ENCODE measurements at regions not wholly inside any gene's neighbourhood (a gene's known extent, or its start where the extent isn't known, plus 50 kb on each side); places are given as distances from the start of the nearest gene placed in this dataset.

- BruUV-seq (replicated peaks): no TSS peak
- CTCF ChIA-PET: no interaction called here
- Histone ChIP-seq H3K27ac (ENCODE audit: low read length) (no peak overlapping the region), H3K9me3 (ENCODE audit: control insufficient read depth, insufficient read depth, low read depth, low read length) (no peaks in the 10 kb centered on the region), H3K4me3 (ENCODE audit: low read depth in 2 of 2, low read length in 2 of 2) (no peak overlapping the region), H3K27me3 (ENCODE audit: control insufficient read depth, insufficient read depth, low read length) (no peaks in the 10 kb centered on the region), H3K4me1 (ENCODE audit: control insufficient read depth, insufficient read depth, low read length) (no peaks in the 10 kb centered on the region), H3K36me3 (ENCODE audit: control insufficient read depth, insufficient read depth, low read length) (no peaks in the 10 kb centered on the region)
- POLR2A ChIA-PET: no interaction called here
- in situ Hi-C loops (cut with HindIII; ENCODE audit: low pct_unique_long_range_greater_than_20kb, low sequenced_read_pairs): no loop called here
- no peak for TF ChIP-seq REST (IDR thresholded peaks at IDR 0.05; ENCODE audit: insufficient read depth in 1 of 2, low read depth in 2 of 2, low read length in 1 of 2)
- no peak for TF ChIP-seq TCF7L2 (IDR thresholded peaks at IDR 0.05; ENCODE audit: low read depth, low read length)
- no peak for TF ChIP-seq POLR2AphosphoS5 (IDR thresholded peaks at IDR 0.05; ENCODE audit: low read depth, low read length)
- TF ChIP-seq CTCF (IDR thresholded peaks at IDR 0.05): no peak
- TF ChIP-seq SIN3A (IDR thresholded peaks at IDR 0.05; ENCODE audit: borderline replicate concordance, insufficient read depth, low read depth, low read length): no peak
- DNase-seq (ENCODE audit: low read depth, low spot score) (no peak), ATAC-seq (no peak)
- intact Hi-C loops (cut with micrococcal nuclease; ENCODE audit: unreplicated experiment): no loop called here
Observed at GRCh38 chr19:16015805-16016173, 60.5 kb upstream of the TPM4 start.

- H3K9me3 ChIP-seq (ENCODE audit: control insufficient read depth, insufficient read depth, low read depth, low read length): no peaks in the 10 kb centered on the region
- no peaks in the 10 kb centered on the region for H3K27me3 ChIP-seq (ENCODE audit: control insufficient read depth, insufficient read depth, low read length)
- H3K27ac ChIP-seq (ENCODE audit: low read length): no peak overlapping the region
- ATAC-seq (no peak), DNase-seq (ENCODE audit: low read depth, low spot score) (no peak)
- H3K4me1 ChIP-seq (ENCODE audit: control insufficient read depth, insufficient read depth, low read length): no peaks in the 10 kb centered on the region
- POLR2A ChIA-PET: no interaction called here
- H3K4me3 ChIP-seq (ENCODE audit: low read depth in 2 of 2, low read length in 2 of 2): no peak overlapping the region
- no TSS peak for BruUV-seq (replicated peaks)
- intact Hi-C loops (cut with micrococcal nuclease; ENCODE audit: unreplicated experiment) (no loop called here), in situ Hi-C loops (cut with HindIII; ENCODE audit: low pct_unique_long_range_greater_than_20kb, low sequenced_read_pairs) (no loop called here)
- CTCF ChIA-PET: no interaction called here
- H3K36me3 ChIP-seq (ENCODE audit: control insufficient read depth, insufficient read depth, low read length): no peaks in the 10 kb centered on the region
- no peak for TF ChIP-seq SIN3A (IDR thresholded peaks at IDR 0.05; ENCODE audit: borderline replicate concordance, insufficient read depth, low read depth, low read length)
- no peak for TF ChIP-seq CTCF (IDR thresholded peaks at IDR 0.05)
- TF ChIP-seq TCF7L2 (IDR thresholded peaks at IDR 0.05; ENCODE audit: low read depth, low read length): no peak
- TF ChIP-seq POLR2AphosphoS5 (IDR thresholded peaks at IDR 0.05; ENCODE audit: low read depth, low read length): no peak
- TF ChIP-seq REST (IDR thresholded peaks at IDR 0.05; ENCODE audit: insufficient read depth in 1 of 2, low read depth in 2 of 2, low read length in 1 of 2): no peak
Observed at GRCh38 chr19:16016226-16017137, 59.8 kb upstream of the TPM4 start.
